ENCODE measurements at regions not wholly inside any gene's neighbourhood (a gene's known extent, or its start where the extent isn't known, plus 50 kb on each side); places are given as distances from the start of the nearest gene placed in this dataset.

GRCh38 chr13:66036636-66037035 is 1193.5 kb downstream of the PCDH9 start:
- WGBS (ENCODE audit: insufficient coverage, insufficient replicate concordance, low lambda C conversion rate, missing lambda C conversion rate), result 42% methylated on average over 2 of the region's 2 CpGs
- RAD21 ChIA-PET (ENCODE audit: unreplicated experiment), result no interaction called here
- DNase-seq (ENCODE audit: low read depth, low spot score) (no peak), ATAC-seq (no peak), FAIRE-seq (no peak)
- no peak overlapping the region for H3K9ac ChIP-seq (ENCODE audit: control insufficient read depth, insufficient read depth, low read length)
- POLR2A ChIA-PET, result no interaction called here
- H3K4me3 ChIP-seq, result no peak overlapping the region
- intact Hi-C loops (cut with micrococcal nuclease; ENCODE audit: unreplicated experiment), result no loop called here
- no peaks in the 10 kb centered on the region for H4K20me1 ChIP-seq (ENCODE audit: control insufficient read depth, insufficient read depth)
- no peak for TF ChIP-seq RFX5 (IDR thresholded peaks at IDR 0.05; ENCODE audit: low read depth, low read length)
- no peak for TF ChIP-seq ZNF24 (IDR thresholded peaks at IDR 0.05)
- TF ChIP-seq E2F8 (IDR thresholded peaks at IDR 0.05; ENCODE audit: low read depth, partially characterized antibody), result no peak
- no peak for TF ChIP-seq JUND (IDR thresholded peaks at IDR 0.05; ENCODE audit: low read depth, low read length)
- SMC1A ChIA-PET (ENCODE audit: uncharacterized antibody, unreplicated experiment), result no interaction called here
- H3K79me2 ChIP-seq (ENCODE audit: control insufficient read depth, insufficient read depth, low read length), result no peaks in the 10 kb centered on the region
- in situ Hi-C loops (cut with MboI), result no loop called here
- no peak overlapping the region for H3K4me2 ChIP-seq (ENCODE audit: control insufficient read depth, insufficient read depth)
- H3K9me3 ChIP-seq (replicated peaks; ENCODE audit: control insufficient read depth, insufficient read depth, low read length), result no peaks in the 10 kb centered on the region
- H3K27ac ChIP-seq (ENCODE audit: control insufficient read depth, insufficient read depth), result no peak overlapping the region
- no peaks in the 10 kb centered on the region for H3K27me3 ChIP-seq (replicated peaks in 1 of 2; ENCODE audit: control insufficient read depth in 2 of 2, insufficient read depth in 2 of 2, low read length in 1 of 2)
- H3K36me3 ChIP-seq (ENCODE audit: control insufficient read depth in 2 of 2, insufficient read depth in 2 of 2, low read length in 1 of 2), result no peaks in the 10 kb centered on the region
- CTCF ChIA-PET, result no interaction called here
- no peak overlapping the region for H2AFZ ChIP-seq (ENCODE audit: control insufficient read depth, low read depth, low read length)
- no peaks in the 10 kb centered on the region for H3K4me1 ChIP-seq (ENCODE audit: control insufficient read depth, insufficient read depth, low read length)
- BruUV-seq (replicated peaks), result no TSS peak

- no TSS peak for BruUV-seq (replicated peaks)
- in situ Hi-C loops (cut with MboI), result no loop called here
- ATAC-seq, result no peak
- Histone ChIP-seq H3K4me2 (ENCODE audit: control insufficient read depth, insufficient read depth) (no peak overlapping the region), H3K4me3 (no peak overlapping the region), H3K9me3 (replicated peaks; ENCODE audit: control insufficient read depth, insufficient read depth, low read length) (no peaks in the 10 kb centered on the region), H3K4me1 (ENCODE audit: control insufficient read depth, insufficient read depth, low read length) (no peaks in the 10 kb centered on the region), H3K36me3 (ENCODE audit: control insufficient read depth in 2 of 2, insufficient read depth in 2 of 2, low read length in 1 of 2) (no peaks in the 10 kb centered on the region), H3K79me2 (ENCODE audit: control insufficient read depth, insufficient read depth, low read length) (no peaks in the 10 kb centered on the region), H3K9ac (ENCODE audit: control insufficient read depth, insufficient read depth, low read length) (no peak overlapping the region), H4K20me1 (ENCODE audit: control insufficient read depth, insufficient read depth) (no peaks in the 10 kb centered on the region), H2AFZ (ENCODE audit: control insufficient read depth, low read depth, low read length) (no peak overlapping the region), H3K27me3 (replicated peaks in 1 of 2; ENCODE audit: control insufficient read depth in 2 of 2, insufficient read depth in 2 of 2, low read length in 1 of 2) (no peaks in the 10 kb centered on the region), H3K27ac (ENCODE audit: control insufficient read depth, insufficient read depth) (no peak overlapping the region)
- ChIA-PET POLR2A (no interaction called here), CTCF (no interaction called here), SMC1A (ENCODE audit: uncharacterized antibody, unreplicated experiment) (interaction anchor here (1.1 kb wide), 1 partner anchor 175 kb away, joined by 3 read pairs; no protein-coding TSS in a partner anchor), RAD21 (ENCODE audit: unreplicated experiment) (no interaction called here)
- intact Hi-C loops (cut with micrococcal nuclease; ENCODE audit: unreplicated experiment), result no loop called here
- FAIRE-seq, result no peak
- no peak for DNase-seq (ENCODE audit: low read depth, low spot score)
- 40% methylated on average over 2 of the region's 2 CpGs for WGBS (ENCODE audit: insufficient coverage, insufficient replicate concordance, low lambda C conversion rate, missing lambda C conversion rate)
- no peak for TF ChIP-seq ZBTB4 (CRISPR knock-in tag; IDR thresholded peaks at IDR 0.05)
- no peak for TF ChIP-seq SP1 (IDR thresholded peaks at IDR 0.05; ENCODE audit: low read depth, low read length)
- TF ChIP-seq BMI1 (IDR thresholded peaks at IDR 0.05; ENCODE audit: borderline replicate concordance), result no peak
- no peak for TF ChIP-seq EP300 (IDR thresholded peaks at IDR 0.05; ENCODE audit: borderline replicate concordance in 1 of 2, control insufficient read depth in 1 of 2, low read depth in 2 of 2, low read length in 2 of 2)
- no peak for TF ChIP-seq MYC (IDR thresholded peaks at IDR 0.05; ENCODE audit: insufficient read depth, insufficient read length, insufficient replicate concordance, low read length, severe bottlenecking)
- no peak for TF ChIP-seq ASH2L (IDR thresholded peaks at IDR 0.05; ENCODE audit: borderline replicate concordance, low read depth)
- TF ChIP-seq CEBPB (IDR thresholded peaks at IDR 0.05; ENCODE audit: borderline replicate concordance in 1 of 2, low read depth in 2 of 2, low read length in 2 of 2), result no peak
- no peak for TF ChIP-seq CREB1 (IDR thresholded peaks at IDR 0.05; ENCODE audit: low read depth)
Observed at GRCh38 chr13:66036024-66036614, 1194.0 kb downstream of the PCDH9 start.
